G401 (cell line): ENCODE measurements at regions not wholly inside any gene's neighbourhood (a gene's known extent, or its start where the extent isn't known, plus 50 kb on each side); places are given as distances from the start of the nearest gene placed in this dataset.

ENCODE experiments used
- DNase-seq: peaks from one replicate; pipeline ENCODE4 v3.0.0-alpha.2; 2015; ENCODE audit warnings: low spot score
- in situ Hi-C: cut with HindIII; loops from 2 replicates; pipeline ENCODE4 v1.10.0; 2016; ENCODE audit warnings: low sequenced_read_pairs, mixed read lengths

DNA sequence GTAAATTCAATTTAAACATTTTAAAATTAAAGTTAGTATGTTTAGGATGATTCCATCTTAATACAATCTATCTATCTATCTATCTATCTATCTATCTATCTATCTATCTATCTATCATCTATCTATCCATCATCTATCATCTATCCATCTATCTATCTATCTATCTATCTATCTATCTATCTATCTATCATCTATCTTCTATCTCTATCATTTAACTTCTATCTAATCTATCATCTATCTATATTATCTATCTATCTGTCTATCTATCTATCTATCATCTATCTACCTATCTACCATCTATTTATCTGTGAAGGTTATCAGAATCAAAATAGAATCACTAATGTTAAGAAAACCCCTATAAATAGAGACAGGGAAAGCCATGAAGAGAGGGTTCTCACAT is 78.3 kb downstream of the RAMP3 start:
- in situ Hi-C loops: no loop called here
- DNase-seq: no peak

DNA sequence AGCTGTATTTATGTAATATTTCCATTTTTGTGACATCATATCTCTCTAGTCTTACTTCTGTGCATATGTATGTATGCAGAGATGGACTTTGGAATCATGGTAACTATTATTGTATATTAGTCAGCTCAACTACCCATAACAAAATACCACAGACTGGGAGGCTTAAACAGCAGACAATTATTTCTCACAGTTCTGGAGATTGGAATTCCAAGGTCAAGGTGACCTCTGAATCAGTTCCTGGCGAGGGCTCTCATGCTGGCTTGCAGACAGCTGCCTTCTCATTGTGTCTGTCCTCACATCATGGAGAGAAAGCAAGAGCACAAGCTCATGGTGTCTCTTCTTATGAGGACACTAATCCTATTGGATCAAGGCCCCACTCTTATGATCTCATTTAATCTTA is 79.1 kb downstream of the RAMP3 start:
- in situ Hi-C loops: no loop called here
- DNase-seq: no peak

DNA sequence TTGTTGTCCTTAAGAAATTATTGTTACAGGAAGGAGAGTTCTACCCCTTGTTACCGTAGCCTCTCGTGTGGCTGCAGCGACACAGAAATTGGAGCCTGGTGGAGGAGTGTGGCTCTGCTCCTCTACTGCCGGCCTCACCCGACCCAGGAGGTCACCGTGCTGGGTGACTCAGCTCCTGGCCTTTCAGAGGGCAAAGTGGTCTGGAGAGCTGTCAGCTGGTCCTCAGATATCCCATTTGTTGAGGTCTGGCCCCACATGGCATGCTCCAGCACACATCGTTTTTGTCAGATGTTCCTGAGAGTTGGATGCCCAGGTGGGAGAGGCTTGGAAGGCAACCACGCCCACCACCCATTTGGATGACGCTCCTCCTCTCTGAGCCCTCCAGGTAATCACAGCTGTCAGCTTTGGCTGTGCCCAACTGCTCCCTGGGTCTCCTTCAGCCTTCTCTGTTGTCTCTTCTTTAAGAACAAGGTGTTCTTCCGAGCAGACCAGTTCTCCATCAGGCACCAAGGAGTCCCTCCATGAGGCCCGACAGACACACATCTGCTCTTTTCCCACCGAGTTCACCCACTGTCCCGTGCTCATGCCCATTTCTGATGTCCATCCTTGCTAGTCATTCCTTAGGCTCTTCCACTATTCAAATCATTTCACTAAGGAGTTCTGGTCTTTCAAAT is 80.3 kb downstream of the RAMP3 start:
- in situ Hi-C loops: no loop called here
- no peak for DNase-seq

DNA sequence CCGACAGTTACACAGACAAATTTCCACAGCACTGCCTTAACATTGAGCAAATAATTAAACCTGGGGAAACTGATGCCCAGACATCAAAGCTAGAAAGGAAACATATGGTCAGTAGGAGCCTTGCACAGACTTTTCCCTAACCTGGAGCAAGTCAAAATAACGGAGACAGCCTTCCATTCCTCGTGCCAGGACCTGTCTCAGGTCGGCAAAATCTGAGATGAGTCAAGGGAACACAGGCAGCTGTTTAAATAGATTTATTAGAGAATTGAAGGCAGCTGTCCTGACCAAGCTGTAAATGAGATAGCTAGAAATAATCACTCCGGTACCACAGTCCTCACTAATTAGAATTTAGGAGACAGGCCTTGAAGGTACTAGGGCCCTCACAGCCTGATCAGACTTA is 81.2 kb downstream of the RAMP3 start:
- in situ Hi-C loops: no loop called here
- no peak for DNase-seq

DNA sequence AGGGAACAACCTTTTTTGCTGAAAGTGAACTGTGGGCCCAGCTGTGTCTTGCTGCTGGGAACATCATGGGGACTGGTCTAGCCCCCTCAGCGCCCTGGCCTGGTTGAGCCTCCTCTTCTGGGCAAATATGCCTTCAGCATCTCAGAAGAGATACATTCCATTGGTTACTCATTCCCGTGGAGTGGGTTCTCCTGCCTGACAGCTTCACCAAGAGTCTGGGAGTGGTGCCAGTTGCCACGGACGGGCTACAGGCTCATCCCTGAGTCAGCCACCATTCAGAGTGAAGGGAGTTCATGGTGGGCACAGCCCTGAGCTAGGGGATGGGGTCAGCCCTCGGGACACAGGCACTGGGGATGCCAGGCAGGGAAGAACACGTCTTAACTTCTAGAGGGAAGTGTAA is 81.9 kb downstream of the RAMP3 start:
- in situ Hi-C loops: no loop called here
- no peak for DNase-seq

DNA sequence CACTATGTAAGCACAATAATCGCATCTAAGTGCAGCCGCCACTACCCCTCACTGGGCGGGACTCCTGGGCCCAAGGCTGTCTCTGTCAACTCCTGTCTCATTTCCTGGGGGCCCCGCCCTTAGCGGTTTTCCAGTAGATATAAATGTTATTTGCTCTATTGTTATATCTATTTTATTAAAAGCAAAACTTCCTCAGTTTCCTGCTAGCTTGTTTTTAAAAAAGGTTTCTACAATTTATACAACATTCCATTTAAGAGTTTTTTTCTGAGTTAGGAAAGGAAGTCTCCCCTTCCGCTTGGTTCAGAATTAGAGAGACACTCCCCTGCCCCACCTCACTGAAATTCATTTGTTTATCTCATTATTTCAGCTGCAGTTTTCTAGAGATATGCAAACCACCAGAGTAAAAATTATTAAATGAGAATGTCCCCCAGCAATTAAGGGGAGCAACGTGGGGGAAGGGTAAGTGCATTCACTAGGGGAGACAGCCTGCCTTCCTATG is 82.7 kb downstream of the RAMP3 start:
- in situ Hi-C loops: no loop called here
- DNase-seq: no peak

DNA sequence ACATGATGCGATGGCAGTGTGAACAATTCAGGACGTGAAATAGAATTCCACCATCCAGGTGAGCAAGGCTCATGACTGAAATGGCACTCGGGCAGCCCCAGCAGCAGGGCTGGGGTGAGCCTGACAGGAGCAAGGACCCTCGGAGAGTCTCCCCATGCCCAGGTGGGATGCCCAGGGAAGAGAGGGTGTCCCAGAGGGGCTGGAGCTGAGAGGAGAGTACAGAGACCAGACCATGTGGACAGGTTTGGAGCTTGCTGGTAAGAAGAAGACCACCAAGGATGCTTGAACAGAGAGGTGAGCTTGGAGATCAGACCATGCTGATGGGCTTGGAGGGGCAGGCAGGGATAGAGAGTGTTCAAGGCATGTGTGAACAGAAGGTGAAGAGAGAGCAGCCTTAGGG is 83.3 kb downstream of the RAMP3 start:
- DNase-seq: no peak
- in situ Hi-C loops: no loop called here

DNA sequence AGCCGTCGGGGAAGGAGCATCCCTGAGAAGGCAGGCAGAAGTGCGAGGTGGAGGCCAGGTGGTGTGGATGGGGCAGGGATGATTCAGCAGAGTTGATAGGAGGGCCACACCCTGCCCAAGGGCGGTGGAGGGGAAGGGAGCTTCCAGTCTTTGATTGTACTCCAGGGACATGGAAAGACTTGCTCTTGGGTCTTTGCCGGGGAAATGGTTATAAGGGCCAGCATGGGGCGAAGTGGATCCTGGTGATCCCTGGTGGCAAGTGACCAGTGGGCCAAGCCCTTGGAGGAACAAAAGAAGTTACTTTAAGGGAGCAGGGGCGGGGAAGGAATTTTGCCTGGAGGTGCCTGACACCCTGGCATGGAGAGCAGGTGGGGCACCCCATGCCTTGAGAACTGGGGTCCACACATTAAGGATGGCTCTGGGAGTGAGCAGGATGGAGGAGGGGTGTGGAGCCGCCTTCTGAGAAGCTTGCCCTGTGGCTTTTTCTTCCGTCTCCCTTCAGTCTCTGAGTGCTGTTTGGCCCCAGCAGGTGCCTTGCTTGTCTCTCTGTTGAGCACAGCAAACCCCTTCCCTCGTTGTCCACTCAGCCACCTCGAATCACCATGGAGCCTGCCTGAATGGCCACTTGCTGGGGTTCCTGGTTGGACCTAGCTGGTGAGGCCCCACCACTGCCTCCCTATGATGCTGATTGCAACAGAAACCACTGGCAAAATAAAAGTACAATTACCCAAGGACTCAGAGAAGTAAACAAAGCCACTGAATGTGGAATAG is 83.9 kb downstream of the RAMP3 start:
- DNase-seq: no peak
- in situ Hi-C loops: no loop called here

DNA sequence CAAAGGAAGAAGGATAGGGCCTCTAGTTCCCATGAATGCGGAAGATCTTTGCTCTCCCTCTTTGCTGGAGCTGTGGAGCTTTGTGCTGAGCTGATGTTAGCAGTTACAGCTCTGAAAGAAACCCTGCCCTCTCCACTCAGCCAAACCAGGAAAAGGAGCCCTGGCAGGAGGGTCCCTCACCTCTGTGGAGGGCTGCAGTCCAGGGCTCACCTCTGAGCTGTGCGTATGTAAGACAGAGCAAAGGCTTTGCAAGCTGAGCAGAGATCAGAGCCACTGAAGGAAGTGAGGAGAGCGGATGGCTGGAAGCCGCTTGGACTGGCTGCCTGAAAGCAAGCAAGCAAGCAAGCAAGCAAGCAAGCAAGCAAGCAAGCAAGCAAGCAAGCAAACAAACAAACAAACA is 84.7 kb downstream of the RAMP3 start:
- in situ Hi-C loops: no loop called here
- DNase-seq: no peak

DNA sequence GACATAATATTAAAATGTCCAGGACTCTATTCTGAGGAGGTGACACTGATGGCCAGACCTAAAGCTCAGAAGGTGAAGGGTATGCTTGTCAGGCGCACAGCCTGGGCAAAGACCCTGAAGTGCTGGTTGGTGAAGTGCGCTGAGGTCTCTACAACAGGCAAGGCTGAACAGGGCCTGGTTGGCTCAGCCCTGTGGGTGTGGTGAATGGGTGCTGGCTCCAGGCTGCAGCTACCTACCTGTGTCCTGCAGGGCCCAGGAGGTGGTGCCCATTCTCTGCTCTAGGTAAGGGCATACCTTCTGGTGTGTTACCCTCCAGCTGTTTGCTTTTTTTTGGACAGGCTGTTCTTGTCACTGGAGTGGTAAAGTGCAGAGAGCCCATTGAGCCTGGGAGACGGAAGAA is 85.1 kb downstream of the RAMP3 start:
- in situ Hi-C loops: no loop called here
- no peak for DNase-seq

DNA sequence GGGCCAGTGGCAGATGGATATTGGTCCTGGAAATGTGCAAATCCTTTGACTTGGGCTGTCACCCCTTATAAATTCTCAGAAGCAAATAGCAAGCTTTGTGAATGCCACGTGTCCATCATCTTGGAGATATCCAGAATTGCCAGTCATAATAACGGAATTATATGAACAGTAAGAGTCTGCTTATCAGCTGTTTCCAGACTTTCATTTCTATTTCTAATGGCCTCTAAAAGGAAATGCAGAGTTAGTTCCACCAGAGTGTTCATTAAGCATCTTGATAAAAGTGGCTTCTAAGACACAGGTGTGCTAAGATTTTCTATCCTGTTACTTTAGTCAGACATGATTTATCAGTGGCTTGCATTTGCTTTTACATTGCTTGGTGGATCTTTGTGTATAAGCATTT is 87.4 kb downstream of the RAMP3 start:
- in situ Hi-C loops: no loop called here
- no peak for DNase-seq

DNA sequence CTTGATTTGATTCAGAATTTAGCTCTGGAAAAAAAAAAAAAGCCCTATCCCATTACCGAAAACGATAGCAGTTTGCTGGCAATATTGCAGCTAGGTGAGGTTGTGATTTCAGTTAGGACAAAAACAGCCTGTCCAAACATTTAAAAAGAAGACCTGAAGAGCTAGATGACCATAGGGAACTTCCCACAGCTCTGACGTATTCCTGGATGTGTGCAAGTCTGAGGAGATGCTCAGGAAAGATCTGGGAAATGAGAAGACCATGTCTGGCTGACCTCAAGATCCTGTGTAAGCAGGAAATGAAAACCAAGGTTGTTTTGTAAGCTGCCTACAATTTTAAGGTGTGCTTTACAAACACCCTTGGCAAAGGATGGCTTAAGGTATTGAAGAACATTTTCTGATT is 88.7 kb downstream of the RAMP3 start:
- DNase-seq: no peak
- in situ Hi-C loops: no loop called here

DNA sequence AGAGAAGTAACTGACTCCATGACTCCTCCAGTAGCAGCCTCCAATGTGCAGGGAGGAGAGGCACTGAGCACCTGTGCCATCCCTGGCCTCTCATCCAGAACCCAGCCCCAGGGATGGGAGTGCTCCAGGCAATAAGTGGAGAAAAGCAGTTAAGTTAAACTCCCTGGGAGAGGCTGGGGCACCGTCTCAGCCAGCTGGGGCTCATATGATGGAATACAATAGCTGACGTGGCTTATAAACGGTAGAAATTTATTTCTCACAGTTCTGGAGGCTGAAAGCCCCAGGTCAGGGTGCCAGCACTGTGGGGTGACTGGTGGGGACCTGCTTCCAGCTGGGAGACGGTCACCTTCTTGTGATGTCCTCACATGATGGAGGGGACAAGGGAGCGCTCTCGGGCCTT is 94.7 kb downstream of the RAMP3 start:
- in situ Hi-C loops: no loop called here
- DNase-seq: no peak

DNA sequence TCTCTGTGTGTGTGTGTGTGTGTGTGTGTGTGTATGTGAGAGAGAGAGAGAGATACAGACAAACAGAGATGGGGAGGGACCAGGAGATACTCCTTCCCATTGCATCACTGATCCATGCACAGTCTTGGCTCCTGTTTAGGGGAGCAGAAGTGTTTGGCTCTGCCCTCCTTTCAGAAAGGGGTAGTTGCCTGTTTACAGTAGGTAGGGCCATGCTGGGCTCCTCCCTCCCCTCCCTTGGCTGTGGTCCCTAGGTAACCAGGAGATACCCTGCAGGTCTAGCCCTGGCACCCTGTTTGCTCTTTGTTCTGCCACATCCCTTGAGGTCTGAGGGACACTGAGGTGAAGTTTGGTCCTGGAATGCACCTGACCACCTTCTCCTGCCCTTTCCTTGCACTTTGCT is 95.3 kb downstream of the RAMP3 start:
- in situ Hi-C loops: no loop called here
- DNase-seq: no peak

DNA sequence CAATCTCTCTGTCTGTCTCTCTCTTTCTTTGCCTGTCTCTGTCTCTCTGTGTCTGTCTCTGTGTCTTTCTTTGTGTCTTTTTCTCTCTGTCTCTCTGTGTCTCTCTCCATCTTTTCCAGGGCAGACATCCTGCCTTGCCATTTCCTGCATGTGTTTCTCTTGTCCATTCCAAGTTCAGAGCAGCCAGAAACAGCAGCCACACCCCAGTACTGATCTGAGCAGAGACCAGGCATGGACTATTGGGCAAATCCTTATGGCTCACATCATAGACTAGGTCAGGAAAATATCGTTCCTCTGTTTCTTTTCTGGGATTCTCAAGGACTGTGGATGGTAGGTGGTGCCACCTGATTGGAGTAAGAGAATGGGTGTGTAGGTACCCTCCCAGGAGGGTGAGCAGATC is 95.8 kb downstream of the RAMP3 start:
- in situ Hi-C loops: no loop called here
- DNase-seq: no peak

DNA sequence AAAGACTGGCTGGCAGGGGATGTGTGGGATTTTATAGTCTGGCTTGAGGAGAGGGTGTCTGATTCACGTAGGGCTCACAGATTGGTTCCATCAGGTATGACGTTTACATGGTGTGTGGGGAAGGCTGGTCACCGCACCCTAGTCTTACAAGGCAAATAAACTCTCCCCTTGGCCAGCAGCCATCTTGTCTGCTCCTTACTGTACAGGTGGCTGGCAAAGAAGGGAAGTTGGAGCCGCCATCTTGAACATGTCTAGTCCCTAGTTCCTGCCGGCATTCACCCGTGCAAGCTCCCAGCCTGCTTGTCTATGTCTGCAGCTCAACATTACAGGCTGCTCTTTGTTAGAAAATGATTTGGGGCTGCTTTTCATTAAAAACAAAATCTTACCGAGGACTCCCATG is 97.6 kb downstream of the RAMP3 start:
- DNase-seq: no peak

DNA sequence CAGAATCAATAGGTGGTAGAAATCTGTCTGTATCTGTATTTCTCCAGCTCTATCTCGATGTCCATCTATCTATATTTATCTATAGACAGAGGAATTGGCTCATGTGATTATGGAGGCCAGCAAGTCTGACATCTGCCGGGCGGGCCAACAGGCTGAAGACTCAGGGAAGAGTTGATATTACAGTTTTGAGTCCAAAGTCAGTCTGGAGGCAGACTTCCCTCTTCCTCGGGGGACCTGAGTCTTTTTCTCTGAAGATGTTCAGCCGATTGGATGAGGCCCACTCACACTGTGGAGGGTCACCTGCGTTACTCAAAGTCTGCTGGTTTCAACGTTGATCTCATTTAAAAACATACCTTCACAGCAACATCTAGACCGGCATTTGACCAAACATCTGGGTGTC is 98.7 kb downstream of the RAMP3 start:
- in situ Hi-C loops: no loop called here
- no peak for DNase-seq

More for the DNA sequence above, 97.6 kb downstream of the RAMP3 start:
- in situ Hi-C loops: no loop called here

DNA sequence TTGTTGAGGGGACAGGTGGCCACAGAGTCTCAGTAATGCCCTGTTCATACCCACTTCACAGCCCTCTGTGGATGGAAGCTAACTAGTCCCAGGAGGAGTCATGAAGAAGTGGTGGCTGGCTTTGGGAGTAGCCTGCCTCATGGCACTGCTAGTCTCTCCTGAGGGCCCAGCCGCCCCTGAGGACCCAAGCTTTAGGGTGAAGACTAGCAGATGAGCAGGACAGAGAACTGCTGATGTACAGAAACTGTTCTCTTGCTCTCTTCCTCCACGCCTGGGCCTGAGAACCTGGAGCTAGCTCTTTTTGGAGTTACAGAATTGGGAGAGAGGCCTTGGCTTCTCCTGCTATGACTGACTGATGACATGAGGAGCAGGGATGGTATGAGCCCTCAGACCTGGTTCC is 99.2 kb downstream of the RAMP3 start:
- in situ Hi-C loops: no loop called here
- no peak for DNase-seq

DNA sequence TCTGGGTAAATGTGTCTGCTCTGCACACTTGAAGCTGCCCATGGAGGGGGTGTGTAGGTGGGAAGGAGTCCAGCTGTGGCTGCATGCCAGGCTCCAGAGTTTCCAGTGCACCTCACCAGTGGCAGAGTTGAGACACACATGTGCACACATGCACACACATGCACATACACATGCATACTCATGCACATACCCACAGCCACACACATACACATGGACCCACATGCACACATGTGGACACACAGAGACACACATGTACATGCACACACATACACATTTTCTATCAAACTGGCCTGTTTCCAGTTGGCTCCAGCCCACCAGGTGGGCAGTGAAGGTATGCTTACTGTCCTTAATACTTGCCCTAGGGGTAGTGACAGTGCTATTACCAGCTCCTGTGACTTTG is 99.7 kb downstream of the RAMP3 start:
- in situ Hi-C loops: no loop called here

DNA sequence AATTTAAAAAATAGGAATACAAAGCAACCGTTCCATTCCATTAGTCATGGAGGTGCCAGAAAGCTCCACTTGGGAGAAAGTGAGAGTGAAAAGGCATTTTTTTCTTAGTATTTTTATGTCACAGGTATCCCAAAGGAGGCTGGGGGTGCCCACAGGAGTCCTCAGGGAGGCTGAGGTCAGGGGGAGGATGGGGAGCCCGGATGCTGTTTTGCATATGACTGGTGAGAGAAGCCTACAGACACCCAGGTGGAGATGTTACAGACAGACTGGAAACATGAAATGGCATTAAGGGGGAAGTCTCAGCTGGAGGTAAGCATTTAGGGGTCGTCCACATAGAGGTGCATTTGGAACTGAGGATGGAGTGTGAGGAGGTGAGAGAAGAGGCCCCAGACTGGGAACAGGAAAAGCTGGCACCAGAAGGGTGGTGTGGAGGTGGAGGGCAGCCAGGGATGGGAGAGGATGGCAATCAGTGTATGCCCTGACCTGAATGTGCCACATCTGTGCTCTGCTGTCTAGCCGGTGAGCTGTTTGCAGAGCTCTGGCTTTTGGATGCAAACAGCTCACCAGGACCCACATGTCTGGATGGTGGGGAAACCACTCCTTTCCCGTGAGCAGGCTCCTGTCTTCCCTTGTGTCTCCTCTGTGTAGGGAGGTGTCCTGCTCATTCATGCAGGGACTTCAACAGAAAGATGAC is 101.1 kb downstream of the RAMP3 start:
- in situ Hi-C loops: no loop called here
- DNase-seq: no peak

More for the DNA sequence above, 99.7 kb downstream of the RAMP3 start:
- DNase-seq: no peak
